T-cell (primary cell): ENCODE measurements at regions not wholly inside any gene's neighbourhood (a gene's known extent, or its start where the extent isn't known, plus 50 kb on each side); places are given as distances from the start of the nearest gene placed in this dataset.

ENCODE experiments used
- ATAC-seq, 4 experiments: fragments of 200-7000 bp in 3 of 4; fragments of 150-1000 bp in 1 of 4; cut with Tn5 transposase; replicated peaks in 1 of 4; 1 replicate in 3 of 4; 2 replicates in 1 of 4; pipeline ENCODE4 v1.10.0; 2021; ENCODE audit warnings: moderate library complexity in 3 of 4, mild to moderate bottlenecking in 2 of 4, moderate number of reproducible peaks in 1 of 4
- CTCF ChIA-PET, 2 donors: fragments of 300-600 bp; sonication (Branson Sonifier 250); formaldehyde crosslinking; loops; one replicate each; lab custom pipeline; 2022; ENCODE audit warnings: antibody characterized with exemption in 2 of 2; lab: Charles Lee
- POLR2A ChIA-PET, 2 donors: fragments of 300-600 bp; sonication (Branson Sonifier 250); formaldehyde crosslinking; loops; one replicate each; lab custom pipeline; 2022; ENCODE audit warnings: antibody characterized with exemption in 2 of 2; lab: Charles Lee
- DNase-seq, 35 experiments: peaks; one replicate each; pipeline versions ENCODE4 v3.0.0 to v3.0.0-alpha.2; 2013 to 2023
- H3K27ac ChIP-seq: one replicate; pipeline ENCODE4 v1.5.1; 2013; ENCODE audit warnings: low read length
- H3K27me3 ChIP-seq, 2 experiments: replicated peaks in 1 of 2; 1 replicate in 1 of 2; 2 replicates in 1 of 2; pipeline versions ENCODE4 v1.6.1 to v1.7.0; 2013; ENCODE audit warnings: low read length in 1 of 2, mixed read lengths in 1 of 2; ENCODE audit not compliant: control insufficient read depth in 2 of 2, insufficient read depth in 2 of 2; ENCODE audit errors: extremely low read depth in 1 of 2
- H3K36me3 ChIP-seq, 2 donors: 1 replicate in 1 of 2; 2 replicates in 1 of 2; pipeline versions ENCODE4 v1.6.1 to v1.7.0; 2013; ENCODE audit warnings: low read length in 1 of 2; ENCODE audit not compliant: control insufficient read depth in 2 of 2, insufficient read depth in 1 of 2; ENCODE audit errors: extremely low read depth in 1 of 2
- H3K4me1 ChIP-seq, 2 experiments: 1 replicate in 1 of 2; 2 replicates in 1 of 2; pipeline versions ENCODE4 v1.6.1 to v1.7.0; 2013; ENCODE audit warnings: low read length in 2 of 2, mixed read lengths in 1 of 2; ENCODE audit not compliant: insufficient read depth in 2 of 2, control insufficient read depth in 1 of 2; ENCODE audit errors: extremely low read depth in 1 of 2
- H3K4me3 ChIP-seq, 2 donors: 1 replicate in 1 of 2; 2 replicates in 1 of 2; pipeline versions ENCODE4 v1.5.1 to v1.7.0; 2013; ENCODE audit warnings: mild to moderate bottlenecking in 2 of 2, low read length in 1 of 2, moderate library complexity in 1 of 2; ENCODE audit not compliant: control insufficient read depth in 1 of 2; ENCODE audit errors: extremely low read depth in 1 of 2
- H3K9me3 ChIP-seq: 2 replicates; pipeline ENCODE4 v1.7.0; 2013
- H3K27ac Mint-ChIP-seq, 2 donors: one replicate each; pipeline ENCODE4 v1.8.0; 2020 to 2021; ENCODE audit warnings: mild to moderate bottlenecking in 2 of 2, mixed read lengths in 2 of 2
- H3K27me3 Mint-ChIP-seq, 2 donors: one replicate each; pipeline ENCODE4 v1.8.0; 2021 to 2022; ENCODE audit warnings: mixed read lengths in 2 of 2
- H3K36me3 Mint-ChIP-seq: one replicate; pipeline ENCODE4 v1.8.0; 2021; ENCODE audit warnings: mixed read lengths
- H3K4me1 Mint-ChIP-seq, 3 donors: one replicate each; pipeline ENCODE4 v1.8.0; 2020 to 2022; ENCODE audit warnings: mixed read lengths in 3 of 3, mild to moderate bottlenecking in 1 of 3
- H3K4me3 Mint-ChIP-seq, 3 donors: one replicate each; pipeline ENCODE4 v1.8.0; 2020 to 2022; ENCODE audit warnings: mild to moderate bottlenecking in 3 of 3, mixed read lengths in 3 of 3, moderate library complexity in 3 of 3
- H3K9me3 Mint-ChIP-seq, 3 donors: one replicate each; pipeline ENCODE4 v1.8.0; 2020 to 2022; ENCODE audit warnings: mixed read lengths in 3 of 3
- WGBS: methylation state at CpG from one replicate; pipeline ENCODE4 v1.1.5; 2013; ENCODE audit warnings: missing lambda C conversion rate; ENCODE audit not compliant: insufficient coverage; 5-methylcytosine and 5-hydroxymethylcytosine counted together

DNA sequence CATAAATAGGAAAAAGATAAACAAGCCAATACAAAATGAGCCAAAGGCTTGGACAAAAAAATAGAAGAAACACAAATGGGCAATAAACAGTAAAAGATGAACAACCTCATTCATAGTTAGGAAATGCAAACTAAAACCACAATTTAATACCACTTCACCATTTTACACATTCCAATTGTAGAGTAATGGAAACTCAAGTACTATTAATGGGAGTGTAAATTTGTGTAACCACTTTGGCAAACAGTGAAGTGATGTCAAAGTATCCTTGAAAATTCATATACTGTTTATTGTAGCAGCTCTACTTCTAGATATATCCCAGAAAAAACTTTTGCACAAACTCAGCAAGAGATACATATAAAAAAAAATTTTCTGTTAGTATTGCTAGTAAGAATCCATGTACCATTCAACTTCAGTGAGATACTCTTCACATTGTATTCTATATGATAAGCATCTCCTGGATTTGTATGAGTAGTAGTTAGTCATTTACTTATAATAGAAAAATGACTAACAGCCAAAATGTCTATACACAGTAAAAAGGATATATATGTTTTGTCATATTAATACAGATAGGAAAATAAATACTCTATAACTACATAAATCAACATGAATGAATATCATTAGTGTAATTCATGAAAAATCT lies 229.8 kb downstream of the DKK2 start:
- Histone ChIP-seq H3K4me1 (no peaks in the 10 kb centered on the region), H3K9me3 (no peaks in the 10 kb centered on the region), H3K36me3 (no peaks in the 10 kb centered on the region), H3K4me3 (no peak overlapping the region), H3K27me3 (no peaks in the 10 kb centered on the region), H3K27ac (no peak overlapping the region)
- ATAC-seq (no peak), DNase-seq (no peak)
- Mint-ChIP-seq H3K4me1 (no peaks in the 10 kb centered on the region), H3K27ac (no peak overlapping the region), H3K27me3 (no peaks in the 10 kb centered on the region), H3K36me3 (no peaks in the 10 kb centered on the region), H3K4me3 (no peak overlapping the region), H3K9me3 (peaks cover 0 to 2% (median 0%) of the 10 kb centered on the region in 3 donors)
- CTCF ChIA-PET, result no interaction called here
- POLR2A ChIA-PET, result no interaction called here

DNA sequence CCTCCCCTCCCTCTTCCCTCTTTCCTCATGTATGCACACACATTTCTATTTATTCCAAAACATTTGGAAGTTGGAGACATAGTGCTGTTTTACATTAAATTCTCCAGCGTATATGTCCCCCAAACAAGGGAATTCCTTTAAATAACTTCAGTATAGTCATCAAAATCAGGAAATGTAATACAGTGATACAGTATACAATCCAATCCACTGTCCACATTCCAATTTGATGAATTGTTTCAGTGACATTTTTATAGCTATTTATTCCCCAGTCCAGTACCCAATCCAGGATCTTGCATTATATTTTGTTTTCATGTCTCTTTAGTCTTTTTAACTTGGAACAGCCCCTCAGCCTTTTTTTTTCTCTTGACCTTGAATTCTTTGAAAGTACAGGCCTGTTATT lies 233.0 kb downstream of the DKK2 start:
- Mint-ChIP-seq H3K27ac (no peak overlapping the region), H3K4me1 (no peaks in the 10 kb centered on the region), H3K4me3 (no peak overlapping the region), H3K27me3 (no peaks in the 10 kb centered on the region), H3K9me3 (no peaks in the 10 kb centered on the region), H3K36me3 (no peaks in the 10 kb centered on the region)
- POLR2A ChIA-PET, result interaction anchor here in 1 of 2 donors (0.7 kb wide), 1 partner anchor 300 kb away, joined by 3 read pairs; no protein-coding TSS in a partner anchor
- ATAC-seq (no peak), DNase-seq (no peak)
- CTCF ChIA-PET, result no interaction called here
- H3K4me3 ChIP-seq, result no peak overlapping the region
- WGBS, result no CpG with 5 or more reads among the region's 1 CpG
- no peak overlapping the region for H3K27ac ChIP-seq
- no peaks in the 10 kb centered on the region for H3K9me3 ChIP-seq
- H3K4me1 ChIP-seq, result no peaks in the 10 kb centered on the region
- H3K27me3 ChIP-seq, result no peaks in the 10 kb centered on the region
- H3K36me3 ChIP-seq, result no peaks in the 10 kb centered on the region

DNA sequence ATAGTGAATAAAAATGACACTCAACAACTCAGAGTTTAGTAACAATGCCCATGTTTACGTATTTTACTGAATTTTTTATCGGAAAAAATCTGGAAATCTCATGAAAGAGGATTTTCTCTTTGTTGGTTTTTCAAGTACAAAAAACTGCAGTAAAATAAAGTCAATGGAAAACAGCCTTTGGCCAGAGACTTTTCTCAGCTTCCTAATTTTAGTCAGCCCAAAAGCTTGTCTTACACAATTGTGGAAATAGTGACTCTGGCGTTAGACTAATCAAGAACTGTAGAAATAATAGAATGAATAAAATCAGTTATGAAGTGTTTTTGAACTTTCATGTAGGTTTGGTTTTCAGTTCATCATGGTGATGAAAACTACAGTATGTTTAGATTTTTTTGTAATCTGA lies 234.7 kb downstream of the DKK2 start:
- CTCF ChIA-PET, result interaction anchor here in 1 of 2 donors (0.6 kb wide), 1 partner anchor 658 kb away, joined by 5 read pairs; no protein-coding TSS in a partner anchor
- ATAC-seq, result no peak

DNA sequence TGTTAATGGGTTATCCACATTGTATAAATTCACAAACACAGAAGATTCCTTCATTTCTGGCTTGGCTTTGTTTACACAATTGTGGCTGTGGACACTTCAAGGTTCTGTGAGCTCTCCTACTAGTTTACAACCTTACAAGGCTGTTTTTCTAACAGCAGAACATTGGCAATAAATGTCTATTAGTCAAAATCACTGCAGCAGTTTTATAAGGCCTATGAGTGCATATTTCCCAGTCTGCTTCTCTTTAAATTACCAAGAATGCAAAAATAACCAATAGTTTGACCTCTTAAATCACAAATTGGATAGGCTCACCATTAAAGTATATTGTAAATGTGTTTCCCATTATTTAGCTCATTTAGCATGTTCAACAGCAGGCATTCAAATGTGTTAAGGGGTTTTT lies 239.2 kb downstream of the DKK2 start:
- Histone ChIP-seq H3K4me1 (no peaks in the 10 kb centered on the region), H3K27me3 (no peaks in the 10 kb centered on the region), H3K36me3 (no peaks in the 10 kb centered on the region), H3K9me3 (no peaks in the 10 kb centered on the region), H3K4me3 (no peak overlapping the region), H3K27ac (no peak overlapping the region)
- CTCF ChIA-PET, result no interaction called here
- Mint-ChIP-seq H3K4me3 (no peak overlapping the region), H3K36me3 (no peaks in the 10 kb centered on the region), H3K27me3 (no peaks in the 10 kb centered on the region), H3K27ac (no peak overlapping the region), H3K4me1 (no peaks in the 10 kb centered on the region), H3K9me3 (peaks cover 0 to 5% (median 2%) of the 10 kb centered on the region in 3 donors)
- ATAC-seq (no peak), DNase-seq (no peak)
- POLR2A ChIA-PET, result no interaction called here

More for the DNA sequence above, 234.7 kb downstream of the DKK2 start:
- no peak for DNase-seq
- Histone ChIP-seq H3K4me1 (no peaks in the 10 kb centered on the region), H3K36me3 (no peaks in the 10 kb centered on the region), H3K4me3 (no peak overlapping the region), H3K27me3 (no peaks in the 10 kb centered on the region), H3K9me3 (no peaks in the 10 kb centered on the region), H3K27ac (no peak overlapping the region)
- Mint-ChIP-seq H3K4me1 (no peaks in the 10 kb centered on the region), H3K27ac (no peak overlapping the region), H3K4me3 (no peak overlapping the region), H3K36me3 (no peaks in the 10 kb centered on the region), H3K27me3 (no peaks in the 10 kb centered on the region), H3K9me3 (peaks cover 0 to 1% (median 0%) of the 10 kb centered on the region in 3 donors)
- WGBS, result no CpG with 5 or more reads among the region's 3 CpGs
- POLR2A ChIA-PET, result no interaction called here

GRCh38 chr4:106795326-106795725 lies 240.8 kb downstream of the DKK2 start:
- Mint-ChIP-seq H3K27me3 (no peaks in the 10 kb centered on the region), H3K9me3 (peaks cover 0 to 5% (median 2%) of the 10 kb centered on the region in 3 donors), H3K36me3 (no peaks in the 10 kb centered on the region), H3K27ac (no peak overlapping the region), H3K4me3 (no peak overlapping the region), H3K4me1 (no peaks in the 10 kb centered on the region)
- ATAC-seq (no peak), DNase-seq (no peak)
- Histone ChIP-seq H3K4me3 (no peak overlapping the region), H3K9me3 (no peaks in the 10 kb centered on the region), H3K27me3 (no peaks in the 10 kb centered on the region), H3K4me1 (no peaks in the 10 kb centered on the region), H3K27ac (no peak overlapping the region), H3K36me3 (no peaks in the 10 kb centered on the region)
- CTCF ChIA-PET, result no interaction called here
- POLR2A ChIA-PET, result no interaction called here
- WGBS, result no CpG with 5 or more reads among the region's 1 CpG

DNA sequence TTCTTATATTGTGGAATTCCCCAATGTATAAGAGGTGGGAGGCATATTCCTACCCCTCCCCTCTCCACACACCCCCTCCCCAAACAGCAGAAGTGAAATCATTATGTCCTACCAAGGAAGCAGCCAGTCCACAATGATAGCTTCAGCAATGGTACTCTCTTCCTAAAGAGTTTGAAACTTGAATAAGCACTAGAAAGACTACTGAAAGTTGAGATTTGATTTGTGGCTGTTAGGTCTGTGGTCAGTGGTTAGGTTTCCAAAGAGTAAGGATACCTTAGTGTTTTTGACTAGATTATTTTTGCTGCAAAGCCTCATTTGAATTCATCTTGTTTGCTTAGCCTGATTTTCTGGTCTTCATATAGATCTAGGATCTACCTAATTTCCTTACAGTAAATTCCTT lies 242.2 kb downstream of the DKK2 start:
- Histone ChIP-seq H3K4me1 (no peaks in the 10 kb centered on the region), H3K4me3 (no peak overlapping the region), H3K27me3 (no peaks in the 10 kb centered on the region), H3K9me3 (no peaks in the 10 kb centered on the region), H3K27ac (no peak overlapping the region), H3K36me3 (no peaks in the 10 kb centered on the region)
- Mint-ChIP-seq H3K4me3 (no peak overlapping the region), H3K9me3 (peaks cover 0 to 12% (median 9%) of the 10 kb centered on the region in 3 donors), H3K27ac (no peak overlapping the region), H3K36me3 (no peaks in the 10 kb centered on the region), H3K27me3 (no peaks in the 10 kb centered on the region), H3K4me1 (no peaks in the 10 kb centered on the region)
- POLR2A ChIA-PET, result no interaction called here
- DNase-seq (no peak), ATAC-seq (no peak)
- CTCF ChIA-PET, result no interaction called here

GRCh38 chr4:106775636-106776035 lies 260.5 kb downstream of the DKK2 start:
- Histone ChIP-seq H3K9me3 (no peaks in the 10 kb centered on the region), H3K36me3 (no peaks in the 10 kb centered on the region), H3K27ac (no peak overlapping the region), H3K27me3 (no peaks in the 10 kb centered on the region), H3K4me1 (peaks cover 0 to 11% of the 10 kb centered on the region in 2 experiments), H3K4me3 (no peak overlapping the region)
- Mint-ChIP-seq H3K4me3 (no peak overlapping the region), H3K36me3 (no peaks in the 10 kb centered on the region), H3K27ac (no peak overlapping the region), H3K9me3 (peaks cover 15 to 16% (median 15%) of the 10 kb centered on the region in 3 donors), H3K27me3 (no peaks in the 10 kb centered on the region), H3K4me1 (no peaks in the 10 kb centered on the region)
- DNase-seq, result no peak
- POLR2A ChIA-PET, result no interaction called here
- WGBS, result no CpG with 5 or more reads among the region's 1 CpG
- ATAC-seq, result no peak
- CTCF ChIA-PET, result no interaction called here
